ENCODE measurements at regions not wholly inside any gene's neighbourhood (a gene's known extent, or its start where the extent isn't known, plus 50 kb on each side); places are given as distances from the start of the nearest gene placed in this dataset.

- BruUV-seq (replicated peaks): no TSS peak
- H3K9ac ChIP-seq (ENCODE audit: low read length): no peak overlapping the region
- H3K79me2 ChIP-seq (ENCODE audit: insufficient read depth, low read length): no peaks in the 10 kb centered on the region
- H4K20me1 ChIP-seq (ENCODE audit: insufficient read depth): no peaks in the 10 kb centered on the region
- no peaks in the 10 kb centered on the region for H3K27me3 ChIP-seq (ENCODE audit: insufficient read depth, low read length)
- H3K4me1 ChIP-seq (ENCODE audit: control insufficient read depth in 1 of 2, insufficient read depth in 2 of 2, low read length in 2 of 2): peaks cover 37 to 73% of the 10 kb centered on the region in 2 experiments
- H3K4me3 ChIP-seq (replicated peaks in 1 of 2; ENCODE audit: low read depth in 1 of 2, low read length in 2 of 2): no peak overlapping the region
- ChIA-PET RAD21 (ENCODE audit: low non-redundant PET in 1 of 2, low total read pairs in 2 of 2, uncharacterized antibody in 2 of 2, unreplicated experiment in 2 of 2) (no interaction called here), CTCF (no interaction called here), POLR2A (no interaction called here)
- peak overlapping the region; percentile 24; the same call in 1 of the 2 replicates for H3K4me2 ChIP-seq (ENCODE audit: low read length)
- no peaks in the 10 kb centered on the region for H3K9me3 ChIP-seq (ENCODE audit: control insufficient read depth in 1 of 2, insufficient read depth in 1 of 2, low read depth in 1 of 2, low read length in 2 of 2)
- no peak overlapping the region for H2AFZ ChIP-seq (ENCODE audit: low read depth, low read length, poor library complexity, severe bottlenecking)
- ATAC-seq (no peak), DNase-seq (ENCODE audit: low read depth, low spot score) (no peak)
- TF ChIP-seq JUND (IDR thresholded peaks at IDR 0.05) (no peak), SIN3A (IDR thresholded peaks at IDR 0.05; ENCODE audit: low read depth) (no peak), MAX (IDR thresholded peaks at IDR 0.05) (no peak), ZFX (IDR thresholded peaks at IDR 0.05) (no peak), CBX3 (IDR thresholded peaks at IDR 0.05; ENCODE audit: low read depth) (no peak), ZNF274 (IDR thresholded peaks at IDR 0.05; ENCODE audit: low read depth, low read length) (no peak), FOSL1 (IDR thresholded peaks at IDR 0.05; ENCODE audit: low read depth) (no peak), POLR2A (IDR thresholded peaks at IDR 0.05; ENCODE audit: borderline replicate concordance, extremely low read depth, insufficient read depth, insufficient read length) (no peak), SRF (IDR thresholded peaks at IDR 0.05; ENCODE audit: low read depth) (no peak), EZH2phosphoT487 (IDR thresholded peaks at IDR 0.05; ENCODE audit: borderline replicate concordance) (no peak), YY1 (IDR thresholded peaks at IDR 0.05; ENCODE audit: extremely low read depth, insufficient replicate concordance, low read depth, low read length) (no peak), POLR2AphosphoS5 (IDR thresholded peaks at IDR 0.05; ENCODE audit: low read depth, low read length) (no peak), ELF1 (IDR thresholded peaks at IDR 0.05; ENCODE audit: borderline replicate concordance, low read depth) (no peak), REST (IDR thresholded peaks at IDR 0.05; ENCODE audit: low read depth) (no peak), SP1 (IDR thresholded peaks at IDR 0.05; ENCODE audit: low read depth) (no peak), CTCF (IDR thresholded peaks at IDR 0.05 in 2 of 3, conservative IDR thresholded peaks at IDR 0.05 in 1 of 3; ENCODE audit: borderline replicate concordance in 1 of 3, insufficient read depth in 1 of 3, low read depth in 2 of 3, low read length in 2 of 3) (no peak), RAD21 (IDR thresholded peaks at IDR 0.05; ENCODE audit: low read depth) (no peak), TCF7L2 (IDR thresholded peaks at IDR 0.05; ENCODE audit: borderline replicate concordance, extremely low read depth, insufficient read depth, insufficient read length) (no peak), ATF3 (IDR thresholded peaks at IDR 0.05) (no peak)
- H3K36me3 ChIP-seq (ENCODE audit: control insufficient read depth in 1 of 2, insufficient read depth in 2 of 2, low read length in 2 of 2): peaks cover 5 to 11% of the 10 kb centered on the region in 2 experiments; a peak in 2 of 4 replicates
- H3K9me2 ChIP-seq (ENCODE audit: insufficient read depth): no peaks in the 10 kb centered on the region
- no peak overlapping the region; the same call in 1 of the 2 replicates for H3K27ac ChIP-seq (ENCODE audit: low read depth, low read length)
- intact Hi-C loops (cut with micrococcal nuclease): loop anchor here (10.0 kb wide), 1 partner anchor 169 kb away; the partner anchor contains the start of gene NCOR2
Observed at GRCh38 chr12:124395986-124396385, 101.1 kb downstream of the RFLNA start.
